DMS79 (cell line): ENCODE measurements at regions not wholly inside any gene's neighbourhood (a gene's known extent, or its start where the extent isn't known, plus 50 kb on each side); places are given as distances from the start of the nearest gene placed in this dataset.
"Not testable (repeated sequence)": the region's sequence is repeated elsewhere in the genome, so short reads cannot be mapped to it uniquely, and the experiment has no call there.

ENCODE experiments used
- DNase-seq: peaks from one replicate; lab custom pipeline; 2025; lab: John Stamatoyannopoulos, UW

- DNase-seq: no peak
Measured at GRCh38 chr20:48041078-48041780, 255.9 kb upstream of the SULF2 start.

GRCh38 chr20:48040491-48040890, 255.2 kb upstream of the SULF2 start:
- peak; percentile 72 for DNase-seq

DNA sequence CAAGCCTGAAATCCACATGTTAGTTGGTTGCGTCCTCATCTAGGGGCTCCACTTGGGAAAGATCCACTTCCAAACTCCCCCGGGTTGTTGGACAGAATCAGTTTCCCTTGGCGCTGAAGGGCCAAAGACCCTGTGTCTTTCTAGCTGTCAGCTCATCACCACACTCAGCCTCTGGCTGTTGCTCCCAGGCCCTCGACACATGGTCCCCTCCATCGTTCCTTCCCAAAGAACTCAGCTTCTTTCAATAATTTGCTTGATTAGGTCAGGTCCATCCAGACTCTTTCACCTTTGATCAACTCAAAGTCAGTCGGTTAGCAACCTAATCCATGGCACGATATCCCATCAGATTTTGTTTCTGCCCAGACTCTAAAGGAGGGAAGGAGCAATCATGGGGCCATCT, 254.8 kb upstream of the SULF2 start:
- no peak for DNase-seq

DNA sequence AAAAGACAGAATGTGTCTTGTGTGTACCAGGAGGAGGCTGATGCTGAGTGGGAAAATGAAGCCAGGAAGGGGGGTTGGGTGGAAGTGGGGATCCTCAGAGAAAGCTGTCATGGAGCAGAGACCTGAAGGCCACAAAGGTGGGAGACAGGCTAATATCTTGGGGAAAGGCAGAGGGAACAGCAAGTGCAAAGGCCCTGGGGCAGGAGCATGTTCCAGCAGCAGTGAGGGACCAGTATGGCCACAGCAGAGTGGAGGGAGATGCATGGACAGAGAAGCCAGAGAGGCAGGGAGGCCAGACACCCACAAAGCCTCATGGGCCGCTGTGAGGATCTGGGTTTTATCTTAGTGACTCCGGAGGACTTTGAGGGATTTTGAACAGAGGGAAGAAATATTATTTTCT, 254.2 kb upstream of the SULF2 start:
- no peak for DNase-seq

DNA sequence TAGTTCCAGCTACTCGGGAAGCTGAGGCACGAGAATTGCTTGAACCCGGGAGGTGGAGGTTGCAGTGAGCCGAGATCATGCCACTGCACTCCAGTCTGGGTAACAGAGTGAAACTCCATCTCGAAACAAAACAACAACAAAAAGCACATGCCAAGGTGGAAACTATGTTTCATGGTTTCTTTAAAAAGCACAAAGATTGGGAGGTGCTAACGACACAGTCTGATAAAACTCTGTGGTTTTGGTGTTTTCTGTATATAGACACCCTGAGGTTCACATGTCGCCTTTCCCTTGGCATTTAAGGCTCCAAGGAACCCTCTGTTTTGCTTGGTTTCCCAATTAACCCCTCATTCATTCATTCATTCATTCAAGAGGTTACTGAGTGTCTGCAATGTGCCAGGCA, 253.4 kb upstream of the SULF2 start:
- no peak for DNase-seq

DNA sequence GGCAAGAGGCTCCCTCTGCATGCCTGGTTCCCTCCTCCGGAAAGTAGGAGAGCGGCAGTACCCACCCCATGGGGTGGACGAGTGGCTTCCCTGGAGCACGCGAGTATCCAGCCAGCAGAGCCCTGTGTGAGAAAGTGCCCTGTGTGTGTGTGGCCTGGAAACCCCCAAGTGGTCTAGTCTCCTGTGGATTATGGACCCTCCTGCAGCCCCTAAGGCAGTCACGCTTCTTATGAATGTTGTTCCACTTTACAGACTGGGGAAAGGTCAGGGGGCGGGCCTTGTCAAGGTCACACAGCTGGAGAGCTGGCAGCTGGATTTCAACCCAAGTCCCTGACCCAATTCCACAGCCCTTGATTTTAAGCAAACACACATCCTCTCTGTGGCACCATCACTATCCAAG, 252.5 kb upstream of the SULF2 start:
- not testable (repeated sequence) for DNase-seq

- no peak for DNase-seq
Measured at GRCh38 chr20:48035961-48036731, 250.9 kb upstream of the SULF2 start.

DNA sequence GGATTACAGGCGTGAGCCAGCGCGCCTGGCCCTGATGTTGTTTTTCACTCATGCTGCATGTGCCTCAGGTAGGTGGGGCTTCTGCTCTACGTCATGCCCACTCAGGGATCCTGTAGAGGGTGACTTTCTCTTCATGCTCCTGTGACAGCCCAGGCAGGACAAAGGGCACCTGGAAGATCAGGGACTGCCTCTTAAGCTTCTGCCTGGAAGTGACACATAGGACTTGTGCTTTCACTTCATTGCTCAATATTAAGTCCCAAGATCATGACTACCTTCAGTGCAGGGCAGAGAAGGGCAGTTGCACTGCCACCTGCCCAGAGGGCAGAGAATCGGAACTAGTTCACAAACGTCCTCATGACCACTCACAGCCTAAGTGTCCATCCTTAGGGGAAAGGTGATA, 249.5 kb upstream of the SULF2 start:
- DNase-seq: no peak

- not testable (repeated sequence) for DNase-seq
Measured at GRCh38 chr20:48033005-48033404, 247.7 kb upstream of the SULF2 start.

GRCh38 chr20:48031122-48031521, 245.8 kb upstream of the SULF2 start:
- DNase-seq: no peak

GRCh38 chr20:48026981-48027592, 241.8 kb upstream of the SULF2 start:
- DNase-seq: no peak

DNA sequence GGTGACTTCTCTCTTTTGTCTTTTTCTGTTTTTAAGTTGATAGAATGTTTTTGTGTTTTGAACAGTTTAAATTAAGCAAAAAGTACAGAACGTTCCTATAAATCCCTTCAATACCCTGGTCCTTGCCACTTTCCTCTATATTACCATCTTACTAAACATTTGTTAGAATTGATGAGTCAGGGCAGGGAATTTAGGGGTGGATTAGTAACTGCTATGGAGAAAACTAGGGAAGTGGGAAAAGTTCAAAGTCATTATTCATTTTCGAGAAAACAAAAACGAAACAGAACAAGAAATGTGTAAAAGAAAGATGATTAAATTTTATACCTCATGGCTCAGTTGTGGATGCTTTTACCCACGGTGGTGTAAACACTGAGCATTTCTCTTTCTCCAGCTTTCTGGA, 240.4 kb upstream of the SULF2 start:
- DNase-seq: no peak

GRCh38 chr20:48025051-48025515, 239.8 kb upstream of the SULF2 start:
- DNase-seq: no peak

DNA sequence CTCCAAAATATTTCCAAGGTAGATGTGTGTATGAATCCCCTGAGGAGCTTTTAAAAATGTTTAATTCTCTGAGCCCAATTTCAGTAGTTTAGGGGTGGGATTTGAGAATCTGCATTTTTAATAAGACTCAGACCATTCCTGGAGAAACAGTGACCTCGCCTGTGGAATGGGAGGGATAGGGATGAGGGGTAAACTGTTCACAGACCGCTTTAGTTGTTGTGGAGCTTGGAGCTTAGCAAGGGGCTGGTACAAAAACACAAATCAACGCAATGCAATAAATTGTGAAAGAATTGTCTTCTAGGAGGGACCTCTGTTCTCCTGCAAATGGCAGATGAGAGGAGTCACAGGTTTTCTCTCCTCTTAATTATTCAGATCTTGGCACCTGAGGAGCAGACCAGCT, 239.3 kb upstream of the SULF2 start:
- DNase-seq: no peak

DNA sequence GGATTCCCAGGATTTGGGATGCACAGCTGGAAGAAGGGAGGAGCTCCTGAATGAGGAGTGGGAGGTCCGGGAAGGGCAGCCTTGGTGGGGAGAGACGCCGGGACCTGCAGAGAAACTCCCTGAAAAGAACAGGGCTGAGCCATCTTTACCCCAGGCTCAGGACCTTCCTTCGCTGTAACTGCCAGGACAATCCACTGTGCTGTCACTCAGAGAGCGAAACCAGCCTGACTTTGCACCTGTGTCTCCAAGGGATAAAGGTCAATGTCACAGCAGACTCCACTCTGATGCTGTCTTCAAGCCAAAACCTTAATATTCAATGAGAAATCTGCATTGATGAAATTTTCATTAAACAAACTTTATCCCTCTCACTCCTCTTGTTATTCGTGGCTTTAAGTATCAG, 235.4 kb upstream of the SULF2 start:
- not testable (repeated sequence) for DNase-seq

- DNase-seq: no peak
Measured at GRCh38 chr20:48019940-48020339, 234.7 kb upstream of the SULF2 start.

- DNase-seq: no peak
Measured at GRCh38 chr20:48019496-48019895, 234.2 kb upstream of the SULF2 start.

GRCh38 chr20:48018851-48019250, 233.6 kb upstream of the SULF2 start:
- DNase-seq: not testable (repeated sequence)

DNA sequence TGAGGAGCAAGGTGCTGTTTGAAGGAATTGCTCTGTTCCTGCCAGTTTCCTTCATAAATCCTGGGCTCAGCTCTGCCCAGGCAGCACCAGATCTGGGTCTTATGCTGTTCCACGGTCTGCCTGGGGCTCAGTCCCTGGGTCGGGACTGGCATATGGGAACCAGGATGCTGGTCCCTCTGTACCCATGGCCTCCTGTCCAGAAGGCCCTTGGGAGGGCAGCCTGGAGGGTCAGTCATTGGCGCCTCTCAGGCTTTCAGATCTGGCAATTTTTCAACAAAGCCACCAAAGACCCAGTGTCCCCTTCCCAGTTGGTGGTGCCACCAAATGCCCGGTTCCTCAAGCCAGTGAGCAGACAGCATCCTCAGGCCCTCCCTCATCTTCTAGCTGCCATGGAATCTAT, 232.7 kb upstream of the SULF2 start:
- no peak for DNase-seq

DNA sequence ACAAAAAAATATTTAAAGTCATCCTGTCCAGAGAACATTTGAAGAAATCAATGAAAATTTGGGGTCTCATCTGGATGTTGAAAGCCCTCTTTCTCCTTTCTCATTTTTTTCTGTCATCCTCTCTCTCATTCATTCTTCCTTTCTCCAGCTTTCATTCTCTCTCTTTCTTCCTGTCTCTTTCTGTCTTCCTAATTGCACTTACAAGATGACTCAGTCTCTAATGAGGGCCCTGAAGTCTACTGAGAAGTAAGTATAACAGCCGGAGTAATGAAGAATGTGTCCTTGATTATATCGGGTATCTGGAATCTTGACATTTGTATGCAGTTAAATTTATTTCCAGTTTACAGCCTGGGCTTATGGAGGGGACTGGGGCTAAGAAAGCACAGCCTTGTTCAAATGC, 232.2 kb upstream of the SULF2 start:
- DNase-seq: no peak

- DNase-seq: no peak
Measured at GRCh38 chr20:48015943-48016723, 230.9 kb upstream of the SULF2 start.
